Right ventricle myocardium superior (tissue), 1 donor: ENCODE measurements at regions not wholly inside any gene's neighbourhood (a gene's known extent, or its start where the extent isn't known, plus 50 kb on each side); places are given as distances from the start of the nearest gene placed in this dataset.
"Not testable (repeated sequence)": the region's sequence is repeated elsewhere in the genome, so short reads cannot be mapped to it uniquely, and the experiment has no call there.

Source experiments
- ATAC-seq: fragments of 200-7000 bp; cut with Tn5 transposase; one replicate; pipeline ENCODE4 v1.9.1; 2020; ENCODE audit warnings: mild to moderate bottlenecking; ENCODE audit not compliant: poor library complexity
- DNase-seq: peaks from one replicate; pipeline ENCODE4 v3.0.0-alpha.2; 2020
- intact Hi-C: fragments of 100-400 bp; cut with DNase I; formaldehyde crosslinking; loops from one replicate; pipeline ENCODE4 v1.11.2; 2022
- donor health status: DM: no; HTN: yes; CAD: no; lungs with severe emphysema.

DNA sequence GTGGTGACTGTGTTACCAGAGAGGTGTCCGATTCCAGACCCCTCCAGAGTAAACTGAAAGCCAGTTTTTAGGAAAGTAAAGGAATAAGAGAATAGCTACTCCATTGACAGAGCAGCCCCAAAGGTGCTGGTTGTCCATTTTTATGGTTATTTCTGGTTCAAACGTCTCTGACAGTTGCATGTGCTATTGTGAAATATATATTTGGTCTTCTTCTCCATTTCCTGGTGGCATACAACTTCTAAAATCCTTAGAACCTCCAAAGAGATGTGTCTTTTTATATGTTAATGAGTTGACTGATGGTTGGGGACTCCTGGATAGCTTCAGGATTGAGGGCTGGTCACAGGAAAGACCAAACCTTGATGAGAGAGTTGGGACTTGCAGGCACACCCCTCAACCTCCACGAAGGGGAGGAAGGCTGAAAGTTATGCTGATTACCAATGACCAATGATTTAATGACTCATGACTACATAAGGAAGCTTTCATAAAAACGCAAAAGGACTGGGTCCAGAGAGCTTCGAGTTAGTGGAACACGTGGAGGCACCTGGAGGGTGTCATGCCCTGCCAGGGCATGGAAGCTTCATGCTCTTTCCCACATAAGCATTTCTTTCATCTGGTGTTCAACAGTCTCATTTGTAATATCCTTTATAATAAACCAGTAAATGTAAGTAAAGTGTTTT, 100.7 kb downstream of the SLC16A1 start:
- intact Hi-C loops, result no loop called here
- DNase-seq, result no peak
- no peak for ATAC-seq

DNA sequence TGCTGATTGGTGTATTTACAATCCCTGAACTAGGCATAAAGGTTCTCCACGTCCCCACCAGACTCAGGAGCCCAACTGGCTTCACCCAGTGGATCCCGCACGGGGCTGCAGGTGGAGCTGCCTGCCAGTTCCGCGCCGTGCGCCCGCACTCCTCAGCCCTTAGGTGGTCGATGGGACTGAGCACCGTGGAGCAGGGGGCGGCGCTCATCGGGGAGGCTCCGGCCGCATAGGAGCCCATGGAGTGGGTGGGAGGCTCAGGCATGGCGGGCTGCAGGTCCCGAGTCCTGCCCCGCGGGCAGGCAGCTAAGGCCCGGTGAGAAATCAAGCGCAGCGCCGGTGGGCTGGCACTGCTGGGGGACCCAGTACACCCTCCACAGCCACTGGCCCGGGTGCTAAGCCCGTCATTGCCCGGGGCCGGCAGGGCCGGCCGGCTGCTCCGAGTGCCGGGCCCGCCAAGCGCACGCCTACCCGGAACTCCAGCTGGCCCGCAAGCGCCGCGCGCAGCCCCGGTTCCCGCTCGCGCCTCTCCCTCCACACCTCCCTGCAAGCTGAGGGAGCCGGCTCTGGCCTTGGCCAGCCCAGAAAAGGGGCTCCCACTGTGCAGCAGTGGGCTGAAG, 101.5 kb downstream of the SLC16A1 start:
- ATAC-seq, intact Hi-C loops, DNase-seq: not testable (repeated sequence)

DNA sequence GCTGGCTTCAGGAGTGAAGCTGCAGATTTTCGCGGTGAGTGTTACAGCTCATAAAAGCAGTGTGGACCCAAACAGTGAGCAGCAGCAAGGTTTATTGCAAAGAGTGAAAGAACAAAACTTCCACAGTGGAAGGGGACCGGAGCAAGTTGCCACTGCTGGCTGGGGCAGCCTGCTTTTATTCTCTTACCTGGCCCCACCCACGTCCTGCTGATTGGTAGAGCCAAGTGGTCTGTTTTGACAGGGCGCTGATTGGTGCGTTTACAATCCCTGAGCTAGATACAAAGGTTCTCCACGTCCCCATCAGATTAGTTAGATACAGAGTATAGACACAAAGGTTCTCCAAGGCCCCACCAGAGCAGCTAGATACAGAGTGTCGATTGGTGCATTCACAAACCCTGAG, 102.1 kb downstream of the SLC16A1 start:
- DNase-seq, ATAC-seq, intact Hi-C loops: not testable (repeated sequence)

DNA sequence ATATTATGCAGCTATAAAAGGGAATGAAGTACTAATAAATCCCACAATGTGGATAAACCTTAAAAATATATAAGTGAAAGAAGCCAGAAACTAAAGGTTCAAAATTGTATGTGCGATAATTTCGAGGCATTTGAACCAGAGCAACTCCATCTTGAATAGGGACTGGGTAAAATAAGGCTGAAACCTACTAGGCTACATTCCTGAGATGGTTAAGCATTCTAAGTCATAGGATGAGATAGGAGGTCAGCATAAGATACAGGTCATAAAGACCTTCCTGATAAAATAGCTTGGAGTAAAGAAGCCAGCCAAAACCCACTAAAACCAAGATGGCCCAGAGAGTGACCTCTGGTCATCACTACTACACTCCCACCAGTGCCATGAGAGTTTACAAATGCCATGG, 103.1 kb downstream of the SLC16A1 start:
- intact Hi-C loops, result no loop called here
- DNase-seq (no peak), ATAC-seq (no peak)

DNA sequence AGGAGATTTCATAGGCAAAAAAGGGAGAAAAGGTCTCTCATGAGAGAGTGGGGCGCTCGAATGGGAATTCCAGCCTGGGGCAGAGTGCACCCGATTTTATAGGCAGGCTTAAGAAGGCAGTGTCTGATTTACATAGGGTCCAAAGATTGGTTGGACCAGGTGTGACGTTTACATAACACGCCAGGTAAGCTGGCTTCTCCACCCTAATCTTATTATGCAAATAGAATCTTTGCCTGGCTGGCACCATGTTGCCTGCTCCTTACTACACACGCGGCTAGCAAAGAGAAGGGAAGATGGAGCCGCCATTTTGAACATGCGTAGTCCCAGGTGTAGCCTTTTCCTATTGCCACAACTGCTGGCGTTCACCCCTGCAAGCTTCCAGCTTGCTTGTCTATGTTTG, 103.7 kb downstream of the SLC16A1 start:
- no peak for ATAC-seq
- intact Hi-C loops, result no loop called here

DNA sequence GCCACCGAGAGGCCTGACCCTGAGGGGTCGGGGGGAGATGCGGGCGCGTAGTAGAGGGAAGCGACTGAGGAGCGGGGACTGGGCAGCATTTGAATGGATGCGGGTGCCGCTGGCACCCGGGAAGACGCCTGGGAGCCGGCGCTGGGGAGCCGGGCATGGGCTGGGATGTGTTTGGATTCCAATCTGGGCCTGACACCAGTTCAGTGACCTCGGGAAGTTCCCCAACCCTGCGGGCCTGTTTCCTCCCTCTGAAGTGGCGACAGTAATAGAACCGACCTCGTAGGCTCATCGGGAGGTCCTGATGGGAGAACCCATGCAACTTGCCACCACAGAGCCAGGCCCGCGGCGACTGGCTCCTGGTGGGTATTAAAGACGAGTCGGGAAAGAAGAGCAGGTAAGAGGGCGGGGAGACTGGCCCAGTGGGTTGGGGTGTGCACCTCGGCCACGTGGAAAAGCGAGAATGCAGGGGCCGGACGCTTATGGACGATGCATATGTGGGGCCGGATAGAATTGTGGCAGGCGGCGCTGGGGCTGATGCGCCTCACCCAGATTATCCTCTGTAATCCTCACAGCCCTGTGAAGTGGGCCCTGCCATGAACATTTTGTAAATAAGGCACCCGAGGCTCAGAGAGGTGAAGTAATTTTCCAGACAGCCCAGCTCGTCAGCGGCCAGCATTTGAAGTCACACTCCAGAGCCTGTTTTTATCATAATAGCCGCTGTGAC, 105.8 kb downstream of the SLC16A1 start:
- peak; percentile 41 for ATAC-seq
- DNase-seq, result no peak
- intact Hi-C loops, result no loop called here

More for the DNA sequence above, 103.7 kb downstream of the SLC16A1 start:
- DNase-seq, result no peak

DNA sequence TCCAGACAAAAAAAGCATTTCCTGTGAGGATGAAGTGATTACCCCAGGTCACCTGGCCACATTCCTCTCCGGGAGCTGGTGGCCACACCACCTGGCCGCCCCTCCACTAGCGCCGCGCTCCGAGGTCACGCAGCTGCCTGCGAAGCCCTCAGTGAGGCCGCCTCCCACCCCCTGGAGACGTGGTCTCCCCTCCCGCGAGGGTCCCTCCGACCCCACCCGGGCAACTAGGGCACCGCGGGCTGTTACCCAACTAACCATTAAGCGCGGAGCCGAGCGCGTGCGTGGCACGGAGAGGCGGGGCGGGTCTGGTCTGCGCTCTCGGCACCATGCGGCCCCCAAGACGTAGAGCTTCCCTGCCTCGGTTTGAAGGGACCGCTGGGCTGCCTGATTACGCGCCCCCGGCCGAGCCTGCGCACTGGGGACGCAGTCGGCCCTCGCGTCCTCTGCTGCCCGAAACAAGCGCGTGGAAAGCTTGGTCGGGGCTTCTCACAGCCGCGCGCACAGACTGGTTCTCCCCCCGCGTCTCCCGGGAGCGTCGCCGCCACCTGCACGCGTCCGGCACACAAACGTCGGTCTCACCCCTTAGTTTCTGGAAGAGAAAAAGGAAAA, 106.5 kb downstream of the SLC16A1 start:
- ATAC-seq (peak; percentile 68), DNase-seq (peak; percentile 41)
- intact Hi-C loops, result no loop called here

DNA sequence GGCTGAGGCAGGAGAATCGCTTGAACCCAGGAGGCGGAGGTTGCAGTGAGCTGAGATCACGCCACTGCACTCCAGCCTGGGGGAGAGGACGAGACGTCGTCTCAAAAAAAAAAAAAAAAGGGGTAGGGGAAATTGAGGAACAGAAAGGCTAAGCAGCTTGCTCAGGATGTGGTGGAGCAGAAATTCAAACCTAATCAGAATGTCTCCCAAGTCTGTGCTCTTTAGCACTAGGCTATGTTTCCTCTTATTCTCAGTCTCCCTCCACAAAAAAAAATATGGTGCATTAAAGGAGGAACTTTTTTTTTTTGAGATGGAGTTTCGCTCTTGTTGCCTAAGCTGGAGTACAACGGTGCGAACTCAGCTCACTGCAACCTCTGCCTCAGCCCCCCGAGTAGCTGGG, 114.2 kb downstream of the SLC16A1 start:
- ATAC-seq, result peak; percentile 53
- no peak for DNase-seq
- intact Hi-C loops, result no loop called here

DNA sequence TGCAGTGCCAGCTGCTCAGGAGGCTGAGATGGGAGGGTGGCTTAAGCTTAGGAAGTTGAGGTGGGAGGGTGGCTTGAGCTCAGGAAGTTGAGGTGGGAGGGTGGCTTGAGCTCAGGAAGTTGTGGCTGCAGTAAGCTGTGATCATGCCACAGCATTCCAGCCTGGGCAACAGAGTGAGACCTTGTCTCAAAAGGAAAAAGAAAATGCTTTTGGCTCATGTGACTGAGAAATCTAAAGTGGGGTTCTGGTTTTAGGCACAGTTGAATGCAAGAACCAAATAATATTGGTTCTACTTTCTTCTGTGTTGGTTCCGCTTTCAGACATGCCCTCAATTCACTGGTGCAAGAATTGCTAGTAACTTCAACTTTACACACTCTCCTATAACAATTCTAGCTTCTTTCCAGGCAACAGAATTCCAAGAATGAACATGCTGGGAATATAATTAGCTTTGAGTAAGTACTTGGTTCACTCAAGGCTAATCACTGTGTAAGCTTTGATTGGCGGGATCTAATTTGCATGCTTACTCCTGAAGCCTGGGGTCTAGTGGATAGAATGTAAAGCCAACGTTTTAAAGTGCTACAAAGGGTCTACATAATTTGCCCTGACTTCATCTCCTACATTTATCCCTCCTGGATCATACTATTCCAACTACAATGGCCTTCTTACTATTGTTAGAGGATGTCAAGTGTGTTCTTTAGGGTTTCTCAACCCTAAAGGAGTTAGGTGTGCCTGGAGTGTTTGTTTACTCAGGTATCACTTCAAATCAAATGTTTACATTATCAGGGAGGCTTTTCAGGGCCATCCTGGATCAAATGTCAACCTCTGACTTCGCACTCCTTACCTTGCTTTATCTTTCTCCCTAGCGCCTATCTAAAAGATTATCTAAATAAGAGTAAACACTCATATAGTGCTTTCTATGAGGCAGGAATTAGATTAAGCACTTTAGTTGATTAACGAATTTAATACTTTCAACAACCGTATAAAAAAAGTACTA, 115.1 kb downstream of the SLC16A1 start:
- intact Hi-C loops, result no loop called here
- DNase-seq (no peak), ATAC-seq (peak; percentile 29)

DNA sequence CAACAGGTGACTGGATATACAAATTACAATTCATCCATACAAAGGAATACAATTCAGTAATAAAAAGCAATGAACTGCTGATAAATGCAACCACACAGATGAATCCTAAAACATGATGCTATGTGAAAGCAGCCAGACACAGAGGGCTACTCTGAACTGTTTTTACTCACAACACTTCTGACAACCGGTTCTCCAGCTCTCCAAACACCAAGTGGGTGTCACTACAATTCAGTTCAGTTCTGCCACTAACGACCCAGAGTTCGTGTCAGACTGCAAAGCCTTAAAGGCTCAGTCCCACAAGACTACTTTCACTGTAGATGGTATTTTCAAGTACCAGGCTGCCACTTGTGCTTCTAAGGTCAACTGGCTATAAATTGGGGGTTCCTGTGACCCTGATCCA, 119.4 kb downstream of the SLC16A1 start:
- intact Hi-C loops, result no loop called here
- ATAC-seq (no peak), DNase-seq (no peak)

DNA sequence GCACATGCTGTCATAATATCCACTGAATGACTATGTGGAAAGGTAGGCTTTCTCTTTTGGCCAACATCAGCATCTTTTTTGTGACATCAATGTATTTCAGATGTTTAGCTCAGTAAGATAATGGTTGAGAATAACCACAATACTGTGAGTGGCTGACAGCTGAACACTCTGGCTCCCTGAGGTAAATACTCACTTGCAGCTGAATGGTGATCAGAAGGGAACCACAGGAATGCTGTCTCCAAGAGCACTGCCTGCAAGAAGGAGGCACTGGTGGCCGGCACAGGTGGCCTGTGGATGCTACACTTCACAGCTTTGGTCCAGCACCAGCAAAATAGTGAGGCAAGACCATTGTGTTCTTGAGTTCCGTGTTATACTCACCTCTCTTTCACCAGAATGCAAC, 118.7 kb upstream of the PPM1J start:
- intact Hi-C loops, result no loop called here
- no peak for DNase-seq

DNA sequence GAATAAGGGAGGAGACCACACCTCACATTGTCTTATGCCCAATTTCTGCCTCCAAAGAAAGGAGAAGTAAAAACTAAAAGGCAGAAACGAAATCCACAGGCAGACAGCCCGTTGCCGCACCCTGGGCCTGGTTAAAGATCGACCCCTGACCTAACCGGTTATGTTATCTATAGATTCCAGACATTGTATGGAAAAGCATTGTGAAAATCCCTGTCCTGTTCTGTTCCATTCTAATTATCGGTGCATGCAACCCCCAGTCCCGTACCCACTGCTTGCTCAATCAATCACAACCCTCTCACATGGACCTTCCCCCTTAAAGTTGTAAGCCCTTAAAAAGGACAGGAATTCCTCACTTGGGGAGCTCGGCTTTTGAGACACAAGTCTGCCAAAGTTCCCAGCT, 117.1 kb upstream of the PPM1J start:
- DNase-seq, ATAC-seq, intact Hi-C loops: not testable (repeated sequence)

More for the DNA sequence above, 118.7 kb upstream of the PPM1J start:
- no peak for ATAC-seq

DNA sequence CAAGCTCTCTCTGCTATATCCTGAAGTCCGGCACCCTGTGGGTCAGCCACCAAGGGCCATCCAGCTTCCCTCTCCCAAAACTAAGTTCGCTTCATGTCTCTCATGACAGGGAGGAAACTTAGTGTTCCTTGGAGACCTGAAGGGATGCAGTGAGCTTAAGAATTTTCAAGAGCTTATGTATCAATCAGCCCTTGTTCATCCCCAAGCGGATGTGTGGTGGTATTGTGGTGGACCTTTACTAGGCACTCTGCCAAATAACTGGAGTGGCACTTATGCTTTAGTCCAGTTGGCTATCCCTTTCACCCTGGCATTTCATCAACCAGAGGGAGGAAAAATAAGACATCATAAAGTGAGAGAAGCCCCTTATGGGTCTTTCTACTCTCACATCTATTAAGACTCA, 114.6 kb upstream of the PPM1J start:
- intact Hi-C loops, DNase-seq, ATAC-seq: not testable (repeated sequence)

DNA sequence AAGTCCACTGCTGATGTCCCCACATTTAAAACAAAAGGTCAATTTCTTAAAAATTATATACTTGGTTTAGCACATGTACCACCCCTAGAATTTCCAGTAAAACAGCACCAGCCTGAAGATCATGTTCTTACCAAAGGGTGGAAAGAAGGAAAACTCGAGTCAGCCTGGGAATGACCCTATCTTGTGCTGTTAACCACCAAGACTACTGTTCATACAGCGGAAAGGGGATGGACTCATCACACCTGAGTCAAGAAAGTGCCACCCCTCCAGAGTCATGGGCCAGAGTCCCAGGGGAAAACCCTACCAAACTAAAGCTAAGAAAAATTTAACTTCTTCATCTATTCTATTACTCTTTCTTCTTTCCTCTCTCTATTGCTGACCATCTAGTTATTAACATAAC, 113.6 kb upstream of the PPM1J start:
- no peak for ATAC-seq
- no peak for DNase-seq
- intact Hi-C loops, result no loop called here

DNA sequence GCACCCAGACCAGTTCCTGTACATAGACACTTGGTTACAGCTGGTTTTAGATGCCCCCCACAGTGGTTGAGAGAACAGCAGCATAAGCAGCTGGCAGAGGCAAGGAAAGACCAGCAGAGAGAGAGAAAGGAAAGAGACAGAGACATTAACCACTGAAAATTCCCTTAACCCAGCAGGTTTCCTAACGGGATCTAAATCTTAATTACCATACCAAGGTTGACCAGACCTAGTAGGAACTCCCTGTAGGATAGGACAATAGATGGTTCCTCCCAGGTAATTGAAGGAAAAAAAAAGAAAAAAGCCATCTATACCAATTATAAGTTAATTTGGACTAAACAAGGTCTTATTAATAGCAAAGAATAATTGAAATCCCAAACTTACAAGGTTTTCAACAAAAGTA, 112.3 kb upstream of the PPM1J start:
- intact Hi-C loops, ATAC-seq, DNase-seq: not testable (repeated sequence)

DNA sequence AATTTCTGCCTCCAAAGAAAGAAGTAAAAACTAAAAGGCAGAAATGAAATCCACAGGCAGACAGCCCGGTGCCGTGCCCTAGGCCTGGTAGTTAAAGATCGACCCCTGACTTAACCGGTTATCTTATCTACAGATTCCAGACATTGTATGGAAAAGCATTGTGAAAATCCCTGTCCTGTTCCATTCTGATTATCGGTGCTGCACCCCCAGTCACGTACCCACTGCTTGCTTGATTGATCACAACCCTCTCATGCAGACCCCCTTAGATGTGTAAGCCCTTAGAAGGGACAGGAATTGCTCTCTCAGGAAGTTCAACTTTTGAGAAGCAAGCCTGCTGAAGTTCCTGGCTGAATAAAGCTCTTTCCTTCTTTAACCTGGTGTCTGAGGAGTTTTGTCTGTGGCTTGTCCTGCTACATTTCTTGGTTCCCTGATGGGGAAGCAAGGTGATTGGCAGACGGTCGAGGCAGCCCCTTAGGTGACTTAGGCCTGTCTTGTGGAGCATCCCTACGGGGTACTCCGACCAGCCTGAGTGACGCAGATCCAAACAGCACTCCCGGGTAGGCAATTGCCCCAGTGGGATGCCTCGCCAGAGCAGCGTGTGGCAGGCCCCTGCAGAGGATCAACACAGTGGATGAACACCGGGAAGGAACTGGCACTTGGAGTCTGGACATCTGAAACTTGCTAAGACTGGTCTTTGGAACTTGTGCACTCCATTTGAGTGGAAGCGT, 111.2 kb upstream of the PPM1J start:
- DNase-seq, result no peak

DNA sequence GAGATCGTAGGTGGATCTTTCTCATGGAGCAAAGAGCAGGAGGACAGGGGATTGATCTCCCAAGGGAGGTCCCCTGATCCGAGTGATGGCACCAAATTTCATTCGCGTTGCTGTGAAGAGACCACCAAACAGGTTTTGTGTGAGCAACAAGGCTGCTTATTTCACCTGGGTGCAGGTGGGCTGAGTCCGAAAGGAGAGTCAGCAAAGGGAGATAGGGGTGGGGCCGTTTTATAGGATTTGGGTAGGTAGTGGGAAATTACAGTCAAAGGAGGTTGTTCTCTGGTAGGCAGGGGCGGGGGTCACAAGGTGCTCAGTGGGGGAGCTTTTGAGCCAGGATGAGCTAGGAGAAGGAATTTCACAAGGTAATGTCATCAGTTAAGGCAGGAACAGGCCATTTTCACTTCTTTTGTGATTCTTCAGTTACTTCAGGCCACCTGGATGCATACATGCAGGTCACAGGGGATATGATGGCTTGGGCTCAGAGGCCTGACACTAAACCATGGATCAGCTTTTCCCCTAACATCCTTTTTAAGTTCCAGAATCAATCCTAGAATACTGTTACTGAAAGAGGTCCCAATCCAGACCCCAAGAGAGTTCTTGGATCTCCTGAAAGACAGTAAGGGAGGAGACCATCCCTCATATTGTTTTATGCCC, 110.6 kb upstream of the PPM1J start:
- intact Hi-C loops, DNase-seq, ATAC-seq: not testable (repeated sequence)

More for the DNA sequence above, 111.2 kb upstream of the PPM1J start:
- intact Hi-C loops, result no loop called here
- no peak for ATAC-seq
